ENCODE measurements at regions not wholly inside any gene's neighbourhood (a gene's known extent, or its start where the extent isn't known, plus 50 kb on each side); places are given as distances from the start of the nearest gene placed in this dataset.

- ATAC-seq (replicated peaks in 1 of 2) = no peak
- H3K36me3 Mint-ChIP-seq (ENCODE audit: insufficient read depth in 2 of 2) = no peaks in the 10 kb centered on the region
- no peaks in the 10 kb centered on the region for H3K4me1 Mint-ChIP-seq (ENCODE audit: low read depth)
Measured at GRCh38 chr5:62149879-62150278, 156.1 kb upstream of the KIF2A start.

DNA sequence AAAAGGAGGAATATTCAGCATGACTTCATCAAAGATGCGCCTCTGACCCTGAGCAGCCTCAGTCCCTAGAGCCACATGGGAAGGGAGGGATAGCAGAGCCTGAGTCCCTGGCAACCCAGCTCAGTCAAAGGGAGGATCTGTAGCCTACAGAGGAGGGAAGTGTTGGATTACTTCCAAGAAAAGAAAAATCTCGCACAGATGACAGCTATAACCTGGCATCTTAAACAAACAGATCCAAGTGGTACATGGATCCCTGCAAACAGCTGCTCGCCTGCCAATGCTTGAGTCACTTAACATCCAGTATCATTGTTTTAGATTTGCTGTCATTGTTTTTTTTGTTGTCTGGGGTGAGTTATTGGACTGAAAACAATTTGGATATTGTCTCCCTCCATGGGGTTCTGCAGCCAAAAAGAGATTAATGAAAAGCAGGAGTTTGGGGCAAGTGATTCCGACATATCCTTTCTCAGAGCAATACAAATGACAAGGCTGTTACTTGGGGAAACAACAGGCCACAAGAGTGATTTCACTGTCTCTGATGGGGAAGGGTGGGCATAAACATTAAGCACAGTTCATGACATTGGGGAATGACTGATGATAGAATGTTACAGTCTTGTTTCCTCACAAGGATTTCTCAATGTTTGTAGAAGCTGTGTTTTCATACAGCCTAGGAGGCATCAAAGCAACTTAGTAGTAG is 153.5 kb upstream of the KIF2A start:
- peaks cover 17% of the 10 kb centered on the region for H3K27me3 Mint-ChIP-seq (ENCODE audit: low read depth)
- no peaks in the 10 kb centered on the region for H3K4me1 Mint-ChIP-seq (ENCODE audit: low read depth)
- no peaks in the 10 kb centered on the region for H3K36me3 Mint-ChIP-seq (ENCODE audit: insufficient read depth in 2 of 2)
- ATAC-seq (replicated peaks in 1 of 2) (no peak), DNase-seq (no peak)
- no peak overlapping the region for H3K27ac Mint-ChIP-seq
- no peak overlapping the region for H3K4me3 Mint-ChIP-seq
- peaks cover 3 to 4% of the 10 kb centered on the region in 2 donors for H3K9me3 Mint-ChIP-seq

More at GRCh38 chr5:62149879-62150278, 156.1 kb upstream of the KIF2A start:
- peaks cover 16% of the 10 kb centered on the region for H3K27me3 Mint-ChIP-seq (ENCODE audit: low read depth)
- peaks cover 3 to 4% of the 10 kb centered on the region in 2 donors for H3K9me3 Mint-ChIP-seq
- no peak for DNase-seq
- H3K4me3 Mint-ChIP-seq = no peak overlapping the region
- H3K27ac Mint-ChIP-seq = no peak overlapping the region

DNA sequence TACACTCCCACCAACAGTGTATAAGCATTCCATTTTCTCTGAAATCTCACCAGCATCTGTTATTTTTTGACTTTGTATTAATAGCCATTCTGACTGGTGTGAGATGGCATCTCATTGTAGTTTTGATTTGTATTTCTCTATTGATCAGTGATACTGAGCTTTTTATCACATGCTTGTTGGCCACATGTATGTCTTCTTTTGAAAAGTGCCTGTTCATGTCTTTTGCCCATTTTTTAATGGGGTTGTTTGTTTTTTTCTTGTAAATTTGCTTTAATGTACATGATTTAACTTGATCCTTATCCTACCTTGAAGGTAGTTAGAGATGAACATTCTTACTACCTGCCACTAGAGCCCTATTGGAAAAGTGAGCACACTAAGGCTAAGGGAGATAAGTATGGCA is 151.2 kb upstream of the KIF2A start:
- H3K4me1 Mint-ChIP-seq (ENCODE audit: low read depth) = no peaks in the 10 kb centered on the region
- no peak for DNase-seq
- peaks cover 17% of the 10 kb centered on the region for H3K27me3 Mint-ChIP-seq (ENCODE audit: low read depth)
- ATAC-seq (replicated peaks in 1 of 2) = no peak
- no peak overlapping the region for H3K4me3 Mint-ChIP-seq
- peaks cover 3 to 5% of the 10 kb centered on the region in 2 donors for H3K9me3 Mint-ChIP-seq
- H3K27ac Mint-ChIP-seq = no peak overlapping the region
- no peaks in the 10 kb centered on the region for H3K36me3 Mint-ChIP-seq (ENCODE audit: insufficient read depth in 2 of 2)

DNA sequence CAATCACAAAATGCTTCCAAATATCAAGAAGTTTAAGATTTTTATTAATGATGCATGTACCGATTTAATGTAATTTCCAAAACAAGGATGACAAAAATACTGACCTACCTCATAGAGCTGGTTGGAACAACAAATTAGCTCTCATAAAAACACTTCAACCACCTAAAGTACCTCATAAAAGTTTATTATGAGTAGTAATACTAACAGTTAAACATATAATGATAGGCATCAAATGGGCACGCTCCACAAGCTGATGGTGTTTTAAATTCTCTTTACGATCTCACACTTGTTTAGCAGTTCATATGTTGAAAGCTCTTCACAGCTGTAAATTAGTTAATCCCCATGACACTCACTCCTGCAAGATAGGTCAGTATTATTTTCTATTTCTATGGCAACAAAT is 150.0 kb upstream of the KIF2A start:
- no peak overlapping the region for H3K27ac Mint-ChIP-seq
- H3K9me3 Mint-ChIP-seq = peaks cover 3 to 7% of the 10 kb centered on the region in 2 donors
- no peaks in the 10 kb centered on the region for H3K4me1 Mint-ChIP-seq (ENCODE audit: low read depth)
- peaks cover 23% of the 10 kb centered on the region for H3K27me3 Mint-ChIP-seq (ENCODE audit: low read depth)
- no peak for DNase-seq
- no peaks in the 10 kb centered on the region for H3K36me3 Mint-ChIP-seq (ENCODE audit: insufficient read depth in 2 of 2)
- no peak overlapping the region for H3K4me3 Mint-ChIP-seq
- no peak for ATAC-seq (replicated peaks in 1 of 2)

DNA sequence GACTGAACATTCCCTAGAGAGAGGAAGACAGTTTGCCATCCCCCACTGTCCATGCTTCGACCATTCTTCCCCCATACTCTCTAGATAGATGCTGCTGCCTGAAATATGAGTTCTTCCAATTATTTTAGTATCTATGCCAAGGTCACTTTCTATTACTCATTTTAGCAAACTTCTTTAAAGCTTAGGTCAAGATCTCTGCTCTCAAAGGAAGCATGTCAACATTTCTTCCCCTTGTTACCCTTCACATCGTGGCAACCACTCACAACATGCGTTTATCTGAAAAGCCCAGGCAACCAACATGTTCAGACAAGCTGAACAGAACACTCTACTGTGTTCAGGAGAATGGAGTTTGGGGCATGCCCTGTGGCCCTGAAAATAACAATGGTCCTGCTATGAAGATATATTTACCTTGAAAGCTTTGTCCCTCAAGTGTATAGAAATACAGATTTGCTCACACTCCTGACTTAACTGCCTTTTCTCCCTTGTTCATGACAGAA is 138.4 kb upstream of the KIF2A start:
- peaks cover 32% of the 10 kb centered on the region for H3K27me3 Mint-ChIP-seq (ENCODE audit: low read depth)
- no peak overlapping the region for H3K4me3 Mint-ChIP-seq
- ATAC-seq (replicated peaks in 1 of 2) (no peak), DNase-seq (no peak)
- H3K36me3 Mint-ChIP-seq (ENCODE audit: insufficient read depth in 2 of 2) = no peaks in the 10 kb centered on the region
- no peak overlapping the region for H3K27ac Mint-ChIP-seq
- H3K4me1 Mint-ChIP-seq (ENCODE audit: low read depth) = no peaks in the 10 kb centered on the region
- no peaks in the 10 kb centered on the region for H3K9me3 Mint-ChIP-seq

DNA sequence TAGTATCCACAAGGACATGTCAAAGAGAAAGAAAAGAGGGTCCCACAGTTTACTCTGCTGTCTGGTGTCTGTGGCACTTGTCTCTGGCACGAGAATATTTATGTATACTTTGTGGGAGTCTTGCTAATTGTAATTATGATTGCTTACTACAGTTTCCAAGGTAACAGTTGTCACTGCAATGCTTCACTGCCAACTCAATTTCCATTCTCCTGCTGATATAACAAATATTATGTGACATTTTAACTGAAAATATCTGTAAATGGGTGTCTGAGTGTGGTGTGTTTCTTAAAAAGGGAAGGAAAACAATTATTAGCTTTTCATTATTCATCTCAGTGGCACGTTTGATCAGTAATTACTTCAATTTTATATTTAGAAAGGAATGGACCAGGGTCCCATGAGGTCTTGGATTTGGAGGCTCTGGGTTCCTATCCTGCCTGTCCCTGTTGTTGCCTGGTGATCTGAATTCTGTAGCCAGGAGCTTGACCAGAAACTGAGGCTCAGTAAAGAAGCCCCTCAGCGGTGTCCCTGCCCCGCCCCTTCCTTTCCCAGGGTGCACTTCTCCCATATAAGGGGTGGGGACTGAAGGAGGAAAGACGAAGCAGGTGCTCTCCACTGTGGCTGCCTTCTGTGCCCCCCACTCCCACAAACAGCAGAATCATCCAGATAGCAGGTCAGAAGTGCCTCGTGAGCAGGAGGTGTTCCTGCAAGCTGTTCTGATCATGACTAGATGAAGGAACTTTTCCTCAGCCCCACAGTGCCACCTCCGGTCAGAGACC is 137.3 kb upstream of the KIF2A start:
- no peaks in the 10 kb centered on the region for H3K36me3 Mint-ChIP-seq (ENCODE audit: insufficient read depth in 2 of 2)
- no peak overlapping the region for H3K27ac Mint-ChIP-seq
- H3K27me3 Mint-ChIP-seq (ENCODE audit: low read depth) = peaks cover 36% of the 10 kb centered on the region
- no peaks in the 10 kb centered on the region for H3K9me3 Mint-ChIP-seq
- DNase-seq (no peak), ATAC-seq (replicated peaks in 1 of 2) (no peak)
- no peaks in the 10 kb centered on the region for H3K4me1 Mint-ChIP-seq (ENCODE audit: low read depth)
- no peak overlapping the region for H3K4me3 Mint-ChIP-seq

GRCh38 chr5:62178258-62178657 is 127.7 kb upstream of the KIF2A start:
- ATAC-seq (replicated peaks in 1 of 2) (no peak), DNase-seq (no peak)
- Mint-ChIP-seq H3K4me1 (ENCODE audit: low read depth) (no peaks in the 10 kb centered on the region), H3K27me3 (ENCODE audit: low read depth) (peaks cover 37% of the 10 kb centered on the region), H3K4me3 (no peak overlapping the region), H3K36me3 (ENCODE audit: insufficient read depth in 2 of 2) (no peaks in the 10 kb centered on the region), H3K27ac (no peak overlapping the region), H3K9me3 (no peaks in the 10 kb centered on the region)

DNA sequence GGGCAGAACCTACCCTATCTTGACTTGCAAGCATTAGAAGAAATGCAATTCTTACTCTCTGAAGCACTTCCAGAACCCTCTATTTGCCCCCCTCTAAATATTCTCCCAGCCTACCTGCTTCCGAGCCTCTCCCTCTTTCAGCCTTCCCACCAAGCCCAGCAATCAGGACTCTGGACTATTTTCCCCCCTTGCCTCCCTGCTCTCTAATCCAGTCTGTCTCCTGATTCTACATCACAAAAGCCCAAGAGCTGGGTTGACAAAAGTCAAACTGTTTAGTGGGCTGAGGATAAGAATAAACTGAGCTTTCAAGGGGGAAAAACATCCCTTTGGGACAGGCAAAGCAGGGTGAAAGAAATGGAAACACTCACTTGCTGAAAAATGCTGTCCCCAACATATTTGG is 123.2 kb upstream of the KIF2A start:
- peaks cover 5% of the 10 kb centered on the region for H3K4me1 Mint-ChIP-seq (ENCODE audit: low read depth)
- ATAC-seq (replicated peaks in 1 of 2) (no peak), DNase-seq (no peak)
- H3K27ac Mint-ChIP-seq = no peak overlapping the region
- H3K36me3 Mint-ChIP-seq (ENCODE audit: insufficient read depth in 2 of 2) = no peaks in the 10 kb centered on the region
- H3K4me3 Mint-ChIP-seq = no peak overlapping the region
- H3K27me3 Mint-ChIP-seq (ENCODE audit: low read depth) = peaks cover 41% of the 10 kb centered on the region
- H3K9me3 Mint-ChIP-seq = no peaks in the 10 kb centered on the region

- Mint-ChIP-seq H3K27me3 (ENCODE audit: low read depth) (peaks cover 32% of the 10 kb centered on the region), H3K36me3 (ENCODE audit: insufficient read depth in 2 of 2) (no peaks in the 10 kb centered on the region), H3K4me1 (ENCODE audit: low read depth) (peaks cover 5% of the 10 kb centered on the region), H3K4me3 (no peak overlapping the region), H3K27ac (no peak overlapping the region), H3K9me3 (no peaks in the 10 kb centered on the region)
- ATAC-seq (replicated peaks in 1 of 2) = peak in 1 of 2 donors; percentile 35
- DNase-seq = no peak
Measured at GRCh38 chr5:62183727-62184126, 122.3 kb upstream of the KIF2A start.

- ATAC-seq (replicated peaks in 1 of 2) (no peak), DNase-seq (no peak)
- peaks cover 29% of the 10 kb centered on the region for H3K27me3 Mint-ChIP-seq (ENCODE audit: low read depth)
- H3K9me3 Mint-ChIP-seq = no peaks in the 10 kb centered on the region
- peaks cover 5% of the 10 kb centered on the region for H3K4me1 Mint-ChIP-seq (ENCODE audit: low read depth)
- no peaks in the 10 kb centered on the region for H3K36me3 Mint-ChIP-seq (ENCODE audit: insufficient read depth in 2 of 2)
- no peak overlapping the region for H3K4me3 Mint-ChIP-seq
- H3K27ac Mint-ChIP-seq = no peak overlapping the region
Measured at GRCh38 chr5:62184444-62184843, 121.6 kb upstream of the KIF2A start.

- H3K27ac Mint-ChIP-seq = no peak overlapping the region
Measured at GRCh38 chr5:62190173-62190572, 115.8 kb upstream of the KIF2A start.

GRCh38 chr5:62190931-62191330 is 115.1 kb upstream of the KIF2A start:
- Mint-ChIP-seq H3K9me3 (peaks cover 8 to 11% of the 10 kb centered on the region in 2 donors), H3K4me3 (no peak overlapping the region), H3K4me1 (ENCODE audit: low read depth) (no peaks in the 10 kb centered on the region), H3K27ac (no peak overlapping the region), H3K27me3 (ENCODE audit: low read depth) (peaks cover 33% of the 10 kb centered on the region), H3K36me3 (ENCODE audit: insufficient read depth in 2 of 2) (peaks cover 7 to 9% of the 10 kb centered on the region in 2 donors)
- DNase-seq (no peak), ATAC-seq (replicated peaks in 1 of 2) (no peak)

More at GRCh38 chr5:62190173-62190572, 115.8 kb upstream of the KIF2A start:
- ATAC-seq (replicated peaks in 1 of 2) (no peak), DNase-seq (no peak)
- Mint-ChIP-seq H3K4me1 (ENCODE audit: low read depth) (no peaks in the 10 kb centered on the region), H3K27me3 (ENCODE audit: low read depth) (peaks cover 33% of the 10 kb centered on the region), H3K36me3 (ENCODE audit: insufficient read depth in 2 of 2) (peaks cover 7 to 9% of the 10 kb centered on the region in 2 donors), H3K4me3 (no peak overlapping the region), H3K9me3 (peaks cover 8 to 11% of the 10 kb centered on the region in 2 donors)

DNA sequence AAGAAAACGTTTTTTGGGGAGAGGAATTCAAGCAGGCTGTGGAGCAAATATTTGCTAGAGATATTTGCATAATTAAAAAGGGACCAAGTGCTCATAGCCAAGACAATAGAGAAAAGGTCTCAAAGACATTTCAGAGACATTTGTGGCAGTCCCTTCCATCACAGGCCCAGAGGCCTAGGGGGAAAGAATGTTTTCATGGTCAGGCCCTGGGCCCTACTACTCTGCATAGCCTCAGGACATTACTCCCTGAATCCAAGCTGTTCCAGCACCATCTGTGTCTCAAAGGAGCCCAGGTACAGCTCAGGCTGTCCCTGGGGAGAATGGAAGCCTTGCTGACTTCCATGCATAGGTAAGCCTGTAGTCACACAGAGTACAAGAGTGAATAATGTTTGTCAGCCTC is 113.0 kb upstream of the KIF2A start:
- Mint-ChIP-seq H3K9me3 (peaks cover 8 to 11% of the 10 kb centered on the region in 2 donors), H3K27me3 (ENCODE audit: low read depth) (peaks cover 33% of the 10 kb centered on the region), H3K27ac (no peak overlapping the region), H3K4me1 (ENCODE audit: low read depth) (no peaks in the 10 kb centered on the region), H3K36me3 (ENCODE audit: insufficient read depth in 2 of 2) (peaks cover 7 to 9% of the 10 kb centered on the region in 2 donors), H3K4me3 (no peak overlapping the region)
- ATAC-seq (replicated peaks in 1 of 2) (no peak), DNase-seq (no peak)

All from activated T-cell treated with anti-CD3 and anti-CD28 coated beads, Interleukin-2, amount 50 U/mL, for 72 hours (primary cell).